Activated CD4-positive, alpha-beta T cell treated with anti-CD3 and anti-CD28 coated beads, Interleukin-2, Interleukin-6, amounts not matched to agents 100 ng/mL and 50 ng/mL, durations not matched to agents 16 hours and 8 hours (primary cell): ENCODE measurements at regions not wholly inside any gene's neighbourhood (a gene's known extent, or its start where the extent isn't known, plus 50 kb on each side); places are given as distances from the start of the nearest gene placed in this dataset.

Source experiments
- DNase-seq: peaks from one replicate; pipeline ENCODE4 v3.0.0-alpha.2; 2020

GRCh38 chr9:35540315-35540714 is 50.4 kb downstream of the RUSC2 start:
- DNase-seq: no peak

DNA sequence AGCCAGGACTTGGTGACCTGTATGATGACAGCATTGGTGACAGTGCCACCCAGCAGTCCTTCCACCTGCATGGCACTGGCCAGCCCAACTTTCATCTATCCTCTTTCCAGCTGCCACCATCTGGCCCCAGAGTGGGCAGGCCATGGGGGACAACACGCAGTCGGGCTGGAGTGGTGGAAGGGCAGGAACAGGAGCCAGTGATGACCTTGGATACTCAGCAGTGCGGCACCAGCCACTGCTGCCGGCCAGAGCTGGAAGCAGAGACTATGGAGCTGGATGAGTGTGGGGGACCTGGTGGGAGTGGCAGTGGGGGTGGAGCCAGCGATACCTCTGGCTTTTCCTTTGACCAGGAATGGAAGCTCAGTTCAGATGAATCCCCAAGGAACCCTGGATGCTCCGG is 56.9 kb downstream of the RUSC2 start:
- DNase-seq: no peak

DNA sequence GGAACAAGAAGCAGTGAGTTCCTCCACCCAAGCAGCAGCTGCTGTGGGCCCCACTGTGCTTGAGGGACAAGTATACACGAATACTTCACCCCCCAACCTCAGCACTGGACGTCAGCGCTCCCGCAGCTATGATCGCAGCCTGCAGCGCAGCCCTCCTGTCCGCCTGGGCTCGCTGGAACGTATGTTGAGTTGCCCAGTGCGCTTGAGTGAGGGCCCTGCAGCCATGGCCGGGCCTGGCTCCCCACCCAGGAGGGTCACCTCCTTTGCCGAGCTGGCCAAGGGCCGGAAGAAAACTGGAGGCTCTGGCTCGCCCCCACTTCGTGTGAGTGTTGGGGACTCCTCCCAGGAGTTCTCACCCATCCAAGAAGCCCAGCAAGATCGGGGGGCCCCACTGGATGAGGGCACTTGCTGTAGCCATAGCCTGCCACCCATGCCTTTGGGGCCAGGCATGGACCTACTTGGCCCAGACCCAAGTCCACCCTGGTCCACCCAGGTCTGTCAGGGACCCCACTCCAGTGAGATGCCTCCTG is 57.1 kb upstream of the TESK1 start:
- DNase-seq: no peak

DNA sequence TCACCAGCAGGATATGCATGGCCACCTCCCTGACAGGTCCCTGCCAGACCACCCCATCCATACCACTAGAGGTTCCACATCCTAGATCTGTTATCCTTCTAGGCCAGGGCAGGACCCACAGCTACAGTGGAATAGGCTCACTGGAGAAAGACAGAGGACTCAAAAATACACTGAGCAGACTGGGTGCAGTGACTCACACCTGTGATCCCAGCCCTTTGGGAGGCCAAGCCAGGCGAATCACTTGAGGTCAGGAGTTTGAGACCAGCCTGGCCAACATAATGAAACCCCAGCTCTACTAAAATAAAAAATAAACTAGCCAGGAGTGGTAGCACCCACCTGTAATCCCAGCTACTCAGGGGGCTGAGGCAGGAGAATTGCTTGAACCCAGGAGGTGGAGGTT is 56.5 kb upstream of the TESK1 start:
- no peak for DNase-seq

DNA sequence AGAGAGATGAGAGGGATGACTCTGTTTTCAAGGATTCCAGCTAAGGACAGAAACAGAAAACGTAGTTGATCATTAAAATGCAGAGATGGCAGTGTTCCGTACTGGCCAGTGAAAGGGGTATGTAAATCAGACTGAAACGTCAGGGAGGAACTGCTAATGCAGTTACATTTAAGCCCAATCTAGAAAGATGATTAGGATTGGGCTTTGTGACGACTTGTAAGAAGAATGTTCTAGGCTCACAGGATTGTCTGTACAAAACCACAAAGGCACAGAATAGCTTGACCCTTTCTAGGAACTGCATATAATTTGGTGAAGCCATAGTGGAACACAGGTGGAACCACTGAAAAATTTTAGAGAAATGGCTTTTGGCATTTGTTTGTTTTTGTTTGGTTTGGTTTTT is 55.6 kb upstream of the TESK1 start:
- no peak for DNase-seq

DNA sequence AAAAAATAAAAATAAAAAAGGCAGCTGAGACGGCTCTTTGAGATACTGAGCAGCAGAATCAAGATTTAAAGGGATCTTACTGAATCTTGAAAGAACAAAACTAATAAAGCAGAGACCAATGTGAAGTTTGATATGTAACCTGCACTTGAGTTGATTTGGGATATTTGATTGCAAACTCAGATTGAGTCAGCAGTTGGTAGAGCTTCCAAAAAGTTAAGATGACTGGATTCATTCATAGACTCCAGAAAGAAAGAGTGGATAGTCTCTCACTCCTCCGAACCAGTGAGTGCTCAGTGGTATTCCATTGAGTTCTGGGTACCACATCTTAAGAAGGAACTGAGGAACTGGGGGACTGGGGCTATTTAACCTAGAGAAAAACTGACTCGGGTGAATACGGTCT is 52.7 kb upstream of the TESK1 start:
- DNase-seq: no peak

DNA sequence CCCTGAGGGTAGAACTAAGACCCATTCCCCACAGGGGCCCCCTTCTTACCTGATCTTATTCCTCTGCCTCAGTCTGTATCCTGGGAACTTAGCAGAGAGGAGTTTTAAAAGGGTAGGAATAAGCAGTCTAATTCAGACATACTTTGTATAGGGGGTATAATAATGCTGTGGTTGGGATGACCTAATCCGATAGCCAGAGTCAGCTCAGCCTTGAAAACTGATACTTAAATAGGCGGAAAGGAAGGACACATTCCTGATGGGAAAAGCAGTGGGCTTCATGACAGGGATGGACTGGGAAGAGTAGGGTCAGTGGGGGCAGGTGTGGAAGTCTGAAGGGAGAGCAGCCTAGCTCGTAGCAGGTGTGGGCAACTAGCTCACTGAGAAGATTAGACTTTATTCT is 52.2 kb upstream of the TESK1 start:
- DNase-seq: no peak

GRCh38 chr9:35553670-35554543 is 51.2 kb upstream of the TESK1 start:
- peak; percentile 63 for DNase-seq

GRCh38 chr9:35555246-35555701 is 49.8 kb upstream of the TESK1 start:
- no peak for DNase-seq
